ENCODE measurements at regions not wholly inside any gene's neighbourhood (a gene's known extent, or its start where the extent isn't known, plus 50 kb on each side); places are given as distances from the start of the nearest gene placed in this dataset.

DNA sequence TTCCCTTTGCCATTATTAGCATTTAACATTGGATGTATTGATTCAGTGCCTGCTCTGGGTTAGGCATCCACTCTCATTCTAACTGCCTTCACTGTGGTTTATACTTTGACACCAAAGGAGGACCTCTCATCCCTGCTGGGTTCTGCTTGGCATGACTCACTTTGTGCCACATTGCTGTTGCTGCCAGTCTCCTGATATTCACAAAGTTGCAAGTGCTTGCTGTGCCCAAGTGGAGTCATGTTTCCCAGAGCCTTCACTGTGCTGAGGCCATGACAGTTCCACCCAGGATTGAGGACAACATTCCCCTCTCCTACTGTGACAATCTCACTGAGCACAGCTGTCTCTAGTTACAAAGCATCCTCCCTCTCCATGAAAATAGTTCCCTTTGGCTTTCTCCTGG, 519.9 kb upstream of the USP24 start:
- Histone ChIP-seq H3K4me3 (ENCODE audit: severe bottlenecking) (no peak overlapping the region), H3K27ac (ENCODE audit: poor library complexity, severe bottlenecking) (no peak overlapping the region), H3K27me3 (ENCODE audit: insufficient read depth, poor library complexity, severe bottlenecking) (no peaks in the 10 kb centered on the region), H3K36me3 (ENCODE audit: low read depth) (no peaks in the 10 kb centered on the region), H3K9me3 (ENCODE audit: severe bottlenecking) (no peaks in the 10 kb centered on the region), H3K4me1 (ENCODE audit: insufficient read depth, poor library complexity, severe bottlenecking) (no peaks in the 10 kb centered on the region)
- ATAC-seq (ENCODE audit: low read depth): no peak
- DNase-seq (ENCODE audit: low spot score): no peak
- TF ChIP-seq CTCF (IDR thresholded peaks at IDR 0.05; ENCODE audit: poor library complexity, severe bottlenecking): no peak

DNA sequence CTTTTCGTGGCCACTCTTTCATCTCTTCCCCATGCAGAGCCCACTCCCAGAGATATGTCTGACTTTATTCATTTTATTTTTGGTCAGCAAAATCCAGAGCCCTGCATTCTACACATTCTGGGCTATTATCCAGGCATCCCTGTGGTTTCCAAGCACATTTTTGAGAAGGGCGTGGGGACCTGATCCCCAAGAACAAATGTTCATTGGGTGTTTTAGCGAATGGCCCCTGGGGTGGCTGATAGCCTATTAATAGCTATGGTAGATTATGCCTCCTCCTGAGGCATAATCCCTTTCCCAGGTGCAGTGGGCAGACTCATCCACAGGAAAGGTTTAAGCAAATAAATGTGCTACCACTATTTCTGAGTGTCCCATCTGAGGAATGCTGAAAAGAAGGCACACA, 511.8 kb upstream of the USP24 start:
- no peaks in the 10 kb centered on the region for H3K36me3 ChIP-seq (ENCODE audit: low read depth)
- DNase-seq (ENCODE audit: low spot score) (peak; percentile 80), ATAC-seq (ENCODE audit: low read depth) (peak; percentile 82)
- H3K27me3 ChIP-seq (ENCODE audit: insufficient read depth, poor library complexity, severe bottlenecking): no peaks in the 10 kb centered on the region
- H3K4me1 ChIP-seq (ENCODE audit: insufficient read depth, poor library complexity, severe bottlenecking): peaks cover 36% of the 10 kb centered on the region
- no peak for TF ChIP-seq CTCF (IDR thresholded peaks at IDR 0.05; ENCODE audit: poor library complexity, severe bottlenecking)
- no peak overlapping the region for H3K4me3 ChIP-seq (ENCODE audit: severe bottlenecking)
- peak overlapping the region; percentile 93 for H3K27ac ChIP-seq (ENCODE audit: poor library complexity, severe bottlenecking)
- no peaks in the 10 kb centered on the region for H3K9me3 ChIP-seq (ENCODE audit: severe bottlenecking)

- no peak overlapping the region for H3K4me3 ChIP-seq (ENCODE audit: severe bottlenecking)
- no peak for TF ChIP-seq CTCF (IDR thresholded peaks at IDR 0.05; ENCODE audit: poor library complexity, severe bottlenecking)
- peak; percentile 78 for ATAC-seq (ENCODE audit: low read depth)
- DNase-seq (ENCODE audit: low spot score): no peak
- peak overlapping the region; percentile 93 for H3K27ac ChIP-seq (ENCODE audit: poor library complexity, severe bottlenecking)
- H3K27me3 ChIP-seq (ENCODE audit: insufficient read depth, poor library complexity, severe bottlenecking): no peaks in the 10 kb centered on the region
- no peaks in the 10 kb centered on the region for H3K9me3 ChIP-seq (ENCODE audit: severe bottlenecking)
- H3K4me1 ChIP-seq (ENCODE audit: insufficient read depth, poor library complexity, severe bottlenecking): peaks cover 36% of the 10 kb centered on the region
- H3K36me3 ChIP-seq (ENCODE audit: low read depth): no peaks in the 10 kb centered on the region
Measured at GRCh38 chr1:55725378-55725777, 510.2 kb upstream of the USP24 start.

- Histone ChIP-seq H3K4me3 (ENCODE audit: severe bottlenecking) (no peak overlapping the region), H3K27me3 (ENCODE audit: insufficient read depth, poor library complexity, severe bottlenecking) (no peaks in the 10 kb centered on the region), H3K9me3 (ENCODE audit: severe bottlenecking) (no peaks in the 10 kb centered on the region), H3K27ac (ENCODE audit: poor library complexity, severe bottlenecking) (peak overlapping the region; percentile 93), H3K4me1 (ENCODE audit: insufficient read depth, poor library complexity, severe bottlenecking) (peaks cover 37% of the 10 kb centered on the region), H3K36me3 (ENCODE audit: low read depth) (no peaks in the 10 kb centered on the region)
- ATAC-seq (ENCODE audit: low read depth) (peak; percentile 44), DNase-seq (ENCODE audit: low spot score) (no peak)
- TF ChIP-seq CTCF (IDR thresholded peaks at IDR 0.05; ENCODE audit: poor library complexity, severe bottlenecking): no peak
Measured at GRCh38 chr1:55724551-55725325, 509.6 kb upstream of the USP24 start.

GRCh38 chr1:55723001-55723400, 507.8 kb upstream of the USP24 start:
- H3K4me3 ChIP-seq (ENCODE audit: severe bottlenecking): no peak overlapping the region
- H3K27ac ChIP-seq (ENCODE audit: poor library complexity, severe bottlenecking): peak overlapping the region; percentile 7
- no peaks in the 10 kb centered on the region for H3K9me3 ChIP-seq (ENCODE audit: severe bottlenecking)
- TF ChIP-seq CTCF (IDR thresholded peaks at IDR 0.05; ENCODE audit: poor library complexity, severe bottlenecking): no peak
- ATAC-seq (ENCODE audit: low read depth): no peak
- peaks cover 52% of the 10 kb centered on the region for H3K4me1 ChIP-seq (ENCODE audit: insufficient read depth, poor library complexity, severe bottlenecking)
- H3K27me3 ChIP-seq (ENCODE audit: insufficient read depth, poor library complexity, severe bottlenecking): no peaks in the 10 kb centered on the region
- H3K36me3 ChIP-seq (ENCODE audit: low read depth): no peaks in the 10 kb centered on the region
- no peak for DNase-seq (ENCODE audit: low spot score)

Measured in RWPE2 (cell line).